ENCODE measurements at regions not wholly inside any gene's neighbourhood (a gene's known extent, or its start where the extent isn't known, plus 50 kb on each side); places are given as distances from the start of the nearest gene placed in this dataset.
"Not testable (repeated sequence)": the region's sequence is repeated elsewhere in the genome, so short reads cannot be mapped to it uniquely, and the experiment has no call there.

GRCh38 chr15:32249207-32249606 lies 153.9 kb downstream of the GOLGA8K start:
- TF ChIP-seq STAT1 (IDR thresholded peaks at IDR 0.05; ENCODE audit: unreplicated experiment); CTCF (conservative IDR thresholded peaks at IDR 0.05; ENCODE audit: low read depth in 2 of 2); REST (IDR thresholded peaks at IDR 0.05; ENCODE audit: unreplicated experiment); EZH2 (IDR thresholded peaks at IDR 0.05; ENCODE audit: low read depth, unreplicated experiment); POLR2AphosphoS5 (IDR thresholded peaks at IDR 0.05; ENCODE audit: low read depth); ZNF331 (CRISPR knock-in tag; IDR thresholded peaks at IDR 0.05; ENCODE audit: low read depth); ETS1 (IDR thresholded peaks at IDR 0.05); ZNF114 (CRISPR knock-in tag; IDR thresholded peaks at IDR 0.05); EZH2phosphoT487 (IDR thresholded peaks at IDR 0.05; ENCODE audit: unreplicated experiment); CREB1 (CRISPR knock-in tag; IDR thresholded peaks at IDR 0.05; ENCODE audit: low read depth); NANOG (IDR thresholded peaks at IDR 0.05; ENCODE audit: borderline replicate concordance); JUNB (IDR thresholded peaks at IDR 0.05; ENCODE audit: unreplicated experiment); ZNF462 (CRISPR knock-in tag; IDR thresholded peaks at IDR 0.05): not testable (repeated sequence)
